K562 (cell line): ENCODE measurements at regions not wholly inside any gene's neighbourhood (a gene's known extent, or its start where the extent isn't known, plus 50 kb on each side); places are given as distances from the start of the nearest gene placed in this dataset.

Experiments
- ATAC-seq: fragments of 200-7000 bp; cut with Tn5 transposase; 3 replicates; pipeline ENCODE4 v1.9.1; 2020; ENCODE audit warnings: moderate library complexity
- BruUV-seq: library from RNA; stranded (reverse); fragments of 400-500 nt; replicated peaks from 2 replicates; lab custom pipeline; 2021; lab: Mats Ljungman, UMichigan
- CTCF ChIA-PET: fragments of 300-600 bp; formaldehyde crosslinking; extraction: SDS; loops from one replicate; lab custom pipeline; 2021; ENCODE audit warnings: low intra/inter-chr PET ratio; lab: Yijun Ruan, JAX
- POLR2A ChIA-PET: fragments of 300-600, 350-650 bp; sonication (Branson Sonifier 250); formaldehyde crosslinking; extraction: SDS; loops from one replicate; lab custom pipeline; 2021; ENCODE audit warnings: antibody characterized with exemption, inconsistent platforms; lab: Yijun Ruan, JAX
- DNase-seq, 4 experiments: peaks; one replicate each; pipeline versions ENCODE4 v3.0.0 to v3.0.0-alpha.2; 2011 to 2018; ENCODE audit warnings: low spot score in 3 of 4, mixed read lengths in 3 of 4; ENCODE audit errors: extremely low read depth in 1 of 4
- FAIRE-seq: peaks from 2 replicates; lab custom pipeline; 2011; peaks lifted over from hg19 to GRCh38; lab: Jason Lieb, UNC
- H2AFZ ChIP-seq: 2 replicates; pipeline ENCODE4 v1.6.0; 2011; ENCODE audit warnings: low read depth, low read length, control low read depth, inconsistent platforms
- H3K27ac ChIP-seq: fragments of 200-600 bp; 3 replicates; pipeline ENCODE4 v1.8.0; 2011; ENCODE audit warnings: low read depth, mild to moderate bottlenecking, control low read depth, inconsistent platforms, low read length, moderate library complexity, mixed read lengths; ENCODE audit errors: extremely low read depth
- H3K27me3 ChIP-seq, 2 experiments: fragments of 300-600 bp in 1 of 2; 2 replicates in 1 of 2; 3 replicates in 1 of 2; pipeline versions ENCODE4 v1.6.0 to v1.8.0; 2011; ENCODE audit warnings: inconsistent platforms in 2 of 2, low read length in 2 of 2, mild to moderate bottlenecking in 1 of 2, mixed read lengths in 1 of 2, moderate library complexity in 1 of 2; ENCODE audit not compliant: control insufficient read depth in 2 of 2, insufficient read depth in 2 of 2
- H3K36me3 ChIP-seq: fragments of 300-600 bp; 3 replicates; pipeline ENCODE4 v1.8.0; 2011; ENCODE audit warnings: mild to moderate bottlenecking, low read length, inconsistent platforms; ENCODE audit not compliant: control insufficient read depth, insufficient read depth
- H3K4me1 ChIP-seq, 2 experiments: fragments of 200-600 bp in 1 of 2; replicated peaks in 1 of 2; 2 replicates in 1 of 2; 3 replicates in 1 of 2; pipeline versions ENCODE4 v1.5.1 to v1.8.0; 2011; ENCODE audit warnings: inconsistent platforms in 2 of 2, low read length in 2 of 2, mild to moderate bottlenecking in 1 of 2, mixed read lengths in 1 of 2, moderate library complexity in 1 of 2; ENCODE audit not compliant: control insufficient read depth in 2 of 2, insufficient read depth in 2 of 2
- H3K4me2 ChIP-seq: 2 replicates; pipeline ENCODE4 v1.6.1; 2011; ENCODE audit warnings: low read length, control low read depth, inconsistent platforms, mixed read lengths; ENCODE audit not compliant: insufficient read depth
- H3K4me3 ChIP-seq: fragments of 200-600 bp; sonication (generic), shearing (Covaris generic); 2 replicates; pipeline ENCODE4 v1.5.1; 2016; ENCODE audit warnings: control low read depth, inconsistent platforms
- H3K79me2 ChIP-seq: fragments of 200-600 bp; 3 replicates; pipeline ENCODE4 v1.8.0; 2011; ENCODE audit warnings: low read length, inconsistent platforms; ENCODE audit not compliant: control insufficient read depth, insufficient read depth
- H3K9ac ChIP-seq, 2 experiments: 2 replicates each; pipeline versions ENCODE4 v1.6.0 to v1.6.1; 2011; ENCODE audit warnings: low read depth in 2 of 2, low read length in 2 of 2, control low read depth in 1 of 2, inconsistent platforms in 1 of 2, mild to moderate bottlenecking in 1 of 2, mixed read lengths in 1 of 2; ENCODE audit not compliant: insufficient read depth in 1 of 2
- H3K9me1 ChIP-seq: one replicate; pipeline ENCODE4 v1.6.0; 2011; ENCODE audit warnings: inconsistent platforms, mild to moderate bottlenecking, low read length, moderate library complexity; ENCODE audit not compliant: control insufficient read depth, insufficient read depth
- H3K9me3 ChIP-seq: replicated peaks from 2 replicates; pipeline ENCODE4 v1.5.1; 2011; ENCODE audit warnings: low read depth, low read length, inconsistent platforms; ENCODE audit not compliant: control insufficient read depth, insufficient read depth
- H4K20me1 ChIP-seq: replicated peaks from 2 replicates; pipeline ENCODE4 v1.6.1; 2011; ENCODE audit warnings: low read length, inconsistent platforms, mixed read lengths; ENCODE audit not compliant: control insufficient read depth, insufficient read depth
- MXI1 ChIP-seq: IDR thresholded peaks from 2 replicates; pipeline ENCODE4 v1.6.1; 2011; ENCODE audit warnings: low read depth, mild to moderate bottlenecking, improper control_type of control experiment, low read length
- NONO ChIP-seq, 2 experiments: fragments of 200-400 bp in 1 of 2; fragments of 450-650 bp in 1 of 2; formaldehyde crosslinking in 1 of 2; IDR thresholded peaks; 2 replicates each; pipeline ENCODE4 v1.6.1; 2017; ENCODE audit warnings: low read depth in 2 of 2, mild to moderate bottlenecking in 2 of 2, moderate library complexity in 2 of 2, low read length in 1 of 2
- SPI1 ChIP-seq: IDR thresholded peaks from 2 replicates; pipeline ENCODE4 v1.6.1; 2011; ENCODE audit warnings: low read depth, low read length, control low read depth, borderline replicate concordance
- ZNF318 ChIP-seq, 2 experiments: fragments of 450-650 bp; IDR thresholded peaks; 2 replicates each; pipeline ENCODE4 v1.6.1; 2016; ENCODE audit warnings: mild to moderate bottlenecking in 2 of 2, borderline replicate concordance in 1 of 2, low read depth in 1 of 2, moderate library complexity in 1 of 2
- ZNF586 ChIP-seq: fragments of 450-650 bp; formaldehyde crosslinking; conservative IDR thresholded peaks from 2 replicates; pipeline ENCODE4 v1.4.0; 2020; ENCODE audit warnings: mild to moderate bottlenecking, moderate library complexity
- ZNF785 ChIP-seq: fragments of 250-450 bp; sonication (Bioruptor Pico); IDR thresholded peaks from 2 replicates; pipeline ENCODE4 v1.4.0; 2020; ENCODE audit warnings: mild to moderate bottlenecking
- WGBS: fragments of 100-300 bp; shearing (Covaris generic); methylation state at CpG from one replicate; pipeline ENCODE4 v1.1.6; 2016; ENCODE audit warnings: low coverage, mixed read lengths; ENCODE audit not compliant: insufficient coverage; ENCODE audit errors: missing lambda C conversion rate; 5-methylcytosine and 5-hydroxymethylcytosine counted together
- in situ Hi-C: fragments of 300-500 bp; cut with MboI; formaldehyde crosslinking; loops from 4 replicates; pipeline ENCODE4 v1.15.0; 2018; ENCODE audit warnings: inconsistent platforms, mixed read lengths
- intact Hi-C: fragments of 100-400 bp; cut with micrococcal nuclease; formaldehyde crosslinking; loops from 2 replicates; pipeline ENCODE4 v1.14.2; 2022
- TF ChIP-seq, protein P1 (sequence below): IDR thresholded peaks from 3 replicates; pipeline ENCODE4 v1.6.1; 2011; ENCODE audit warnings: borderline replicate concordance, mild to moderate bottlenecking, moderate library complexity; ENCODE audit not compliant: insufficient read length; ENCODE audit errors: extremely low read depth

- H3K27me3 ChIP-seq, result no peaks in the 10 kb centered on the region
- DNase-seq (no peak), FAIRE-seq (no peak)
- ChIA-PET CTCF (no interaction called here), POLR2A (interaction anchor here (0.7 kb wide), 1 partner anchor 1761 kb away, joined by 3 read pairs; no protein-coding TSS in a partner anchor)
- in situ Hi-C loops (no loop called here), intact Hi-C loops (no loop called here)
- BruUV-seq, result no TSS peak
- H3K9me3 ChIP-seq, result no peaks in the 10 kb centered on the region
- H3K9ac ChIP-seq, result no peak overlapping the region
- TF ChIP-seq ZNF586 (CRISPR knock-in tag) (no peak), SPI1 (no peak), MXI1 (no peak), NONO (IDR thresholded peaks at IDR 0.05; ENCODE audit: low read depth in 2 of 2, low read length in 1 of 2) (no peak), ZNF318 (IDR thresholded peaks at IDR 0.05; ENCODE audit: borderline replicate concordance in 1 of 2, low read depth in 1 of 2) (no peak), ZNF785 (no peak)
- TF ChIP-seq, protein P1, sequence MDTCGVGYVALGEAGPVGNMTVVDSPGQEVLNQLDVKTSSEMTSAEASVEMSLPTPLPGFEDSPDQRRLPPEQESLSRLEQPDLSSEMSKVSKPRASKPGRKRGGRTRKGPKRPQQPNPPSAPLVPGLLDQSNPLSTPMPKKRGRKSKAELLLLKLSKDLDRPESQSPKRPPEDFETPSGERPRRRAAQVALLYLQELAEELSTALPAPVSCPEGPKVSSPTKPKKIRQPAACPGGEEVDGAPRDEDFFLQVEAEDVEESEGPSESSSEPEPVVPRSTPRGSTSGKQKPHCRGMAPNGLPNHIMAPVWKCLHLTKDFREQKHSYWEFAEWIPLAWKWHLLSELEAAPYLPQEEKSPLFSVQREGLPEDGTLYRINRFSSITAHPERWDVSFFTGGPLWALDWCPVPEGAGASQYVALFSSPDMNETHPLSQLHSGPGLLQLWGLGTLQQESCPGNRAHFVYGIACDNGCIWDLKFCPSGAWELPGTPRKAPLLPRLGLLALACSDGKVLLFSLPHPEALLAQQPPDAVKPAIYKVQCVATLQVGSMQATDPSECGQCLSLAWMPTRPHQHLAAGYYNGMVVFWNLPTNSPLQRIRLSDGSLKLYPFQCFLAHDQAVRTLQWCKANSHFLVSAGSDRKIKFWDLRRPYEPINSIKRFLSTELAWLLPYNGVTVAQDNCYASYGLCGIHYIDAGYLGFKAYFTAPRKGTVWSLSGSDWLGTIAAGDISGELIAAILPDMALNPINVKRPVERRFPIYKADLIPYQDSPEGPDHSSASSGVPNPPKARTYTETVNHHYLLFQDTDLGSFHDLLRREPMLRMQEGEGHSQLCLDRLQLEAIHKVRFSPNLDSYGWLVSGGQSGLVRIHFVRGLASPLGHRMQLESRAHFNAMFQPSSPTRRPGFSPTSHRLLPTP, result no peak
- TF ChIP-seq, all 486 proteins: peak for 0
- 0% methylated on average over 1 of the region's 1 CpG for WGBS
- Histone ChIP-seq H2AFZ (no peak overlapping the region), H3K79me2 (no peaks in the 10 kb centered on the region), H3K9me1 (no peaks in the 10 kb centered on the region), H3K36me3 (no peaks in the 10 kb centered on the region), H3K4me3 (no peak overlapping the region), H4K20me1 (no peaks in the 10 kb centered on the region), H3K4me2 (no peak overlapping the region), H3K4me1 (no peaks in the 10 kb centered on the region), H3K27ac (no peak overlapping the region)
- ATAC-seq, result no peak
Observed at GRCh38 chr4:100690812-100691211, 173.0 kb upstream of the EMCN start.
